Activated CD8-positive, alpha-beta memory T cell treated with anti-CD3 and anti-CD28 coated beads for 4 hours (primary cell): ENCODE measurements at regions not wholly inside any gene's neighbourhood (a gene's known extent, or its start where the extent isn't known, plus 50 kb on each side); places are given as distances from the start of the nearest gene placed in this dataset.
"Not testable (repeated sequence)": the region's sequence is repeated elsewhere in the genome, so short reads cannot be mapped to it uniquely, and the experiment has no call there.

Source experiments
- DNase-seq, 2 donors: peaks; one replicate each; pipeline ENCODE4 v3.0.0-alpha.2; 2020; ENCODE audit warnings: low read depth in 2 of 2

DNA sequence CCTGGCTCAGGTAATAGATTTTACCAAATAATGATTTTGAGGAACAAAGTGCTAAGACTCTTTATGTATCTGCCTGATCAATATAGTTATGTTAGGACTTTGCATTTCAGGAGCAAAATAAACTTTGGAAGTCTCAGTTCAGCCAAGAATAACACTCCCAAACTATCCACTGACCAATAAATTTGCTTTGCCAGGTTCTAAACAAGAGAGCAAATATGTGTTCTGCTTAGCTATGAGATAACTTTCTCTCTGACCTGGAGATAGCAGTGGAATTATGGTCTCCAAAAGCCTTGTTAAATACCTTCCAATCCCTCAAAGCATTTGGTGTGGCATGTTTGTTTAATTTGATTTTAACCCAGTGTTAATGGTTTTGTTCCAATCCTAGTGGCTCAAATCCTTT, 1541.1 kb downstream of the FAM181B start:
- no peak for DNase-seq

DNA sequence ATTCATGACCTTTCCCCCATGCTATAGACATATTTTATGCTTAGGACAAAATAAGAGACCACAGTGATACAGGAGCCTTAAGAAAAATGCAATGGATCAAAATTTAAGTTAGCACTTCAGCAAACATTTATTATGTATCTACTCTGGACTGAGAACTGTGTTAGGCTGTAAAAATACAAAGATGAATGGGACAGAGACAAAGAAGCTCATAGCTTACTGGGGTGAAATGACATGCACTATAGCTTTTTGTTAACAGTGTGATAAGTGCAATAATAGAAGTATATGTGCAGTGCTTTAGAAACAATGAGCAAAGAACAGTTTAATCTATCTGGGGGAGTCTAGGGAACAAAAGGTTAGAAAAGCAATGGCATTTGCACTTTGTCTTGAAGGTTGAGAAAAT, 1543.1 kb downstream of the FAM181B start:
- DNase-seq, result no peak

DNA sequence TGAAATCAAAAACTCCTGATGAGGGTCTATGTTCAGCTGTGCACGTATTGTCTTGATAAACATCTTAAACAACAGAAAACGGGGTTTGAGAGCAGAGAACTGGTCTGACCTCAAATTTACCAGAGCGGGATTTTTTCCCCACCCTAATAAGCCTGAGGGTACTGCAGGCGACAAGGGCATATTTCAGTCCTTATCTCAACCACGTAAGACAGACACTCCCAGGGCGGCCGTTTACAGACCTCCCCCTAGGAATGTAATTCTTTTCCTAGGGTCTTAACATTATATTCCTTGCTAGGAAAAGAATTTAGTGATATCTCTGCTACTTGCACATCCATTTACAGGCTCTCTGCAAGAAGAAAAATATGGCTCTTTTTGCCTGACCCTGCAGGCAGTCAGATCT, 1546.6 kb downstream of the FAM181B start:
- DNase-seq, result not testable (repeated sequence)

GRCh38 chr11:81174646-81175330, 1558.9 kb downstream of the FAM181B start:
- no peak for DNase-seq

DNA sequence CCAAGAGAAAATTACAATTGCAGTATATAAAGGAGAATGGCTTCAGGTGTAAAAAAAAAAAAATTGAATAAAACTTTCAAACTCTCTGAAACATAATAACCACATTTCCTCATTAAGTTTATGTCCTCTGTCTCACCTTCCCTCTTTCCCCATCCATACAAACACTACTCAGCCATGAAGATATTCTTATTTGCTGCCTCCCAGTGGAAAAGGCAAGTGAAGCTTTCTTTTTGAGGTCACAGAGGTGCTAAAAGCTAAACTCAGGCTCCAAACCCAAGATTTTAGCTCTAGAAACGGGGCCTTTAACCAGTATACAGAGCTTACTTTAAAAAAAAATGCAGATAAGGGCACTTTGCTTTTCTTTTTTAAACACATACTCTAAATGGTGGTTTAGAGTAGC, 1568.5 kb downstream of the FAM181B start:
- no peak for DNase-seq

DNA sequence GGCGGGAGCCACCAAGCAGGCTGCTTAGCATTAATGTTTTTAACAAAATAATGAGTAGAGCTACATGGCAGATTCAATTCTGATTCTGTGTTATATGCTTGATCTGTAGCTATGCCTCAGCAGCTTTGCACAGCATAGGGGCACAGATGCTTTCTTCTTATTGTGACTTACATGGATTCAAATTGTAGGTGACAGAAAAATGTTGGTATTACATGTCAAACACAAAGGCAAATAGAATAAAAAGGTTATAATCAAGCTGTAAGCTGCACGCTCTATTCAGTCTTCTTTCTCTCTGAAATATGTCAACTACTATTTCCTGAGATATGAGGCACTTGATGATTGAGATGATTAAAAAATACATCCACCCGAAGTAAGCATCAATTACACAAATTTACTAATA, 1573.8 kb downstream of the FAM181B start:
- DNase-seq, result no peak

DNA sequence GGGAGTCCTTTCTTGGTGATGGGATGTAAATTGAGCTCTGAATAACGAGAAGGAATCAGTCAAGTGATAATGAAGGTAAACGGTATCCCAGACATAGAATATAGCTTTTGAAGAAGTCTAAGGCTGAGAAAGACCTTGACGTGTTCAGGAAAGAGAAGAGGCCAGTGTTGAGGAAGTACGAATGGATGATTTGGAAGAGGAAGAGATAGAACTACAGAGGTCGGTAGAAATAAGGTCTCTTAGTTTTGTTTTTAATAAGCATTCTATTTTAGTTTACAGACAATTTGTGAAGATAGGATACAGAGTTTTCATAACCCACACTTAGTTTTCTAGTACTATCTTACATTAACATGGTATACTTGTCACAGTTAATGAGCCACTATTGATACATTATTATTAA, 1598.1 kb downstream of the FAM181B start:
- DNase-seq, result no peak

DNA sequence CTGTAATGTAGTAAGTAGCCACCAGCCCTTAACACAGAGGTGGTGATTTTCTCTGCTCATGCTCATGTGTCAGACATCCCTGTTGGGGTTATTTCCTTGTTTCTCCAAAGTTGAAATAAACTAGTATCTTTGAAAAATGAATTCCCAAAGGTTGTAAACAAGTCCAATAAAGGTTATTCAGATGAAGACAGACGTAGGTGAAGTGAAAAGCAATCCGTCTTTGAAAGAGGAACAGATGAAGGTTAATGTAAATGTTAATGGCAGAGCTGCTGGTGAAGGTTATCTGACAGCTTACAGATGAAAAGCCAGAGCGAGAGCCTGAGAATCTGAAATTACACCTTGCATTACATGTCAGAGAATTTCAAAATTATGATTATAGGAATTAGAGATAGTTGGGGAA, 1604.0 kb downstream of the FAM181B start:
- no peak for DNase-seq

- no peak for DNase-seq
Measured at GRCh38 chr11:81112718-81113117, 1620.9 kb downstream of the FAM181B start.

DNA sequence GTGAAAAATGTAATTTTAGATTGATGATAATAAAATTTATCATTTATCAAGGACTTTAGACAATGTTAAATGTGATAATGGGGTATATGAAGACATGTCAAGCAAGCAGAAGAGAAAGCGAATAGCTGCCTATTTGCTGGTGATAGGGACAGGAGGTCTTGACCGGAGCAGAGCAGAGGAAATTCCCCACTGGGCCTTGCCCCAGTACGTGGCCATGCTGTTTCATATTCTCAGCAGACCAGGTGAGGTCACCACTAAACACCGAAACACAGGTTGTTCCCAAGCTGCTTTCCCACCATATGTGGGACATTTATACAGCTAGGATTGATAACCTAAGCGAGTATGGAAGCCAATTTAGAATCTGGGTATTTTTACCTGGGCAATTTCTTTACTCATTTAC, 1629.6 kb downstream of the FAM181B start:
- no peak for DNase-seq

- no peak for DNase-seq
Measured at GRCh38 chr11:81098471-81098870, 1635.2 kb downstream of the FAM181B start.

- no peak for DNase-seq
Measured at GRCh38 chr11:81092522-81092921, 1641.1 kb downstream of the FAM181B start.

GRCh38 chr11:81089242-81089641, 1644.4 kb downstream of the FAM181B start:
- DNase-seq, result no peak

- DNase-seq, result no peak
Measured at GRCh38 chr11:81080476-81080875, 1639.6 kb upstream of the TENM4 start.

DNA sequence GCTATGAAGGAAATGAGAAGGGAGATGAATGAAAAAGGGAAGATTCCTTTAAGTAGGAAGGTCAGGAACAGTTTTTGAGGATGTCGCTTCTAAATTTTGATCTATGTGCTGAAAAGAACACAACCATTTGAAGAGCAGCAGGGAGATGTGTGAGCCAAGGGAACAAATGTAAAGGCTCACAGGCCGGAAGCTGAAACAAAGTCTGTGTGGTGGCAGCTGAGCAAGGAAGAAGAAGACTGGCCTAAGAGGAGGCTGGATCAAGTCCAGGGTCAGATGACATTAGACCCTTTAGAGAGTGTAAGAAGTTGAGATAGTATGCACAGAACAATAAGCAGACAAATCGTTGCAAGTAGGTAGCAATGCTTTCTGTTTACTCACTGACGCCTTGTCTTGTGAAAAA, 1631.4 kb upstream of the TENM4 start:
- DNase-seq, result no peak

DNA sequence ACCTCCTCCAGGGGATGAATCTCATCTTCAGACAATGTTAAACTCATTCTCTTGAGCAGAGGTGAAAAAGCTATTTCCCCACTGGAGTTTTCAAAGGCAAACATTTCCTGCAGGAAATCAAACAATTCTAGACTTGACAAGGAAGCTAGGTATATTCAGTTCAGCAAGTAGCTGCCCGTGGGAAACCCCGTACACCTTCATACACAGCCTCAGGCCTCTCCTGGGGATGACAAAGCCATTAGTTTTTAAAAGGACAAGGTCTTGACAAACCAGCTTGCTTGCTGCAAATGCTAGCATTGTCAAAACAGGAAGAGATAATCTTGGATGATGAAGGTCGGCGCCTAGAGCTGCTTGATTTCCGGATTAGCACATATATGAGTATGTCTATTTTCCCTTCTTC, 1630.8 kb upstream of the TENM4 start:
- no peak for DNase-seq

- no peak for DNase-seq
Measured at GRCh38 chr11:81070948-81071347, 1630.1 kb upstream of the TENM4 start.

DNA sequence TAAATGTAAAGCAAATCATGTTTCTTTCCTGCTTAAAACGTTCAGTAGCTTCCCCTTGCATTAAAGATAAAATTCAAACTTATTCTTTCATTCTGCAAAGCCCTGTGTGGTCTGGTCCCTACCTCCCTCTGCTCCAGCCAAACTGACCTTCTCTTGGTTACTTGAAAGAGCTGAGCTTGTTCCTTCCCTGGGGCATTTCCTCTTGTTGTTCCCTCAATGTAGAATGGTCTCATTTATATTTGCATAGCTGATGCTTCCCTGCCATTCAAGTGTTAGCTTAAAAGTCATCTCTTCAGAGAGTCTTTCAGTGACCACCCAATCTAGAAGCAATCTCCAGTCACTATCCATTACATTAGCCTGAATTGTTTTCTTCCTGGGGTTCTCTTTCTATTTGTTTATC, 1618.5 kb upstream of the TENM4 start:
- DNase-seq, result no peak

GRCh38 chr11:81052344-81053158, 1611.7 kb upstream of the TENM4 start:
- DNase-seq, result no peak

DNA sequence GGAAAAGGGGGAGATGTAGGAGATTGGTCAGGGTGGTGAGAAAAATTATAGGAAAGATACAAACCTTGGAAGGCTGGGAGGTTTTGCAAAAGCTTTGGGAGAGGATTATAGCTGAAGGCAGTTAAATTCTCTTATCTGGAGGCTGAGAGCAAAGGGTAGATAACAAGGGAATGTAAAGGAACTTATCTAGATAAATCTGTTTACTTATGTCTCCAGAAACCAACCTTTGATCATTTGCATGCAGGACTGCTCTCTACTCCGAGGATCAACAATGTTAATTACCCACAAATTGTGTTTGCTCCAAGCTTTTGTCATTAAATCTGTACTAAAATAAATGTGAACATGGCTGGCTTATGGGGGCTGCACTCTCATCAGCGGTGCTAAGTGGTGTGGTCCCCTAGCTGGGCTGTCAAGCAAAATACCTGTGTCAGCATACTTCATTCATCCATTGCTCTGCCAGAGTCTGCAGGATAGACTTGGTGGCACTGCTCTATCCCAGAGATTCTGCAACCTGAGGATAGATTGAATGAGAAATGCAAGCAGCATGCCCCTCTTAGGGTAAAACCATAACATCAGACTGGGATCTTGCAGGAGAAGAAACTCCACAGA, 1599.2 kb upstream of the TENM4 start:
- no peak for DNase-seq

DNA sequence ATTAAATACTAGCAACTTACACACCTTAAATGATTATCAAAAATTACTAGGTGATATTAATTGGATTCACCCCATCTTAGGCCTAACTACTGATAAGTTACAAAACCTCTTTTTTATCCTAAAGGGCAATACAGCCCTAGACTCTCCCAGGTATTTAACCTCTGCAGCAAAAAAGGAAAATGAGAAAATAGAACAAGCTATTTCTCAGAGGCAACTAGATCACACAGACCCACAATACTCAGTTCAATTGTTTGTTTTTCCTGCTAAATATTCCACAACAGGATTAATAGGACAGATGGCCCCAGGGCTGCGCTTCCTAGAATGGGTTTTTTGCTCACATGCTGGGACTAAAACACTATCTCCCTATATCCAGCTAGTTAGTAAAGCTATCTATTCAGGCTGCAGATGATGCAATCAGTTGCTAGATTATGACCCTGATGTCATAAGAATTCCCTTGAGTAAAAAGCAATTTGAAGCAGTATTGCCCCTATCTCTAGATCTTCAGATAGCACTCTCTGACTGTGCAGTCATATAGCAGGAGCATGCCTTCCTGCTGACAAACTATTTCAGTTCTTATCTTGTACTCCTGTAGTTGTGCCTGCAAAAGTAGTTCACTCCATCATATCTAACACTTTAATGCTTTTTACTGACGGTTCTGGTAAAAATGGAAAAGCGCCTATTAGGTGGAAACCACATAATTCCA, 1595.5 kb upstream of the TENM4 start:
- no peak for DNase-seq

DNA sequence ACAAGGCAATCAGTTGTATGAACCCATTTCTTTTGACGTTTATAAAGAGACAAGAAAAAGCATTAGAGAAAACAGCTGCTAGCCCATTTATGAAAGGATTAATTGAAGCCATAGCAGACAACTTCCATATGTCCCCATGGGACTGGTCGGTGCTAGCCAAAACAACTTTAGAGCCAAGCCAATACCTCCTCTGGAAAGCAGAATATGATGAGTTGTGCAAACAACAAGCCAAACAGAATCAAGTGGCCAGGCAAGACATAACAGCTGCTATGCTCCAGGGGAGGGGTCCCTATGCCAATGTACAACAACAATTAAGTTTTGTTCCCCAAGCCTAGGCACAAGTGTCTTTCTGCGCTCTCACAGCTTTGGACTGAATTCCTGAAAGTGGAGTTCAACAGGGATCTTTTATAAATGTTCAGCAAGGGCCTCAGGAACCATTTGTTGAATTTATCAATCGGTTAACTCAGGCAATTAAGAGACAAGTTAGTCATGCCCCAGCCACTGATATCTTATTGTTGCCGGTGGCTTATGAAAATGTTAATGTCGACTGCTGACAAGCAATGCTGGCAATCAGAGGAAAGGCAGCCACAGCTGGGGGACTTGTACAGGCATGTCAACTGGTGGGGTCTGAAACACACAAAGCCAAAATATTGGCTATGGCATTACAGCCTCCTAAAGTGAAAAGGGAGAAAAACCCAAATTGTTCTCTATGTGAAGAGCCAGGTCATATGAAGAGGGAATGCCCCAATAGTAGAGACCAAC, 1593.1 kb upstream of the TENM4 start:
- no peak for DNase-seq
